ENCODE measurements at regions not wholly inside any gene's neighbourhood (a gene's known extent, or its start where the extent isn't known, plus 50 kb on each side); places are given as distances from the start of the nearest gene placed in this dataset.
"Not testable (repeated sequence)": the region's sequence is repeated elsewhere in the genome, so short reads cannot be mapped to it uniquely, and the experiment has no call there.

DNA sequence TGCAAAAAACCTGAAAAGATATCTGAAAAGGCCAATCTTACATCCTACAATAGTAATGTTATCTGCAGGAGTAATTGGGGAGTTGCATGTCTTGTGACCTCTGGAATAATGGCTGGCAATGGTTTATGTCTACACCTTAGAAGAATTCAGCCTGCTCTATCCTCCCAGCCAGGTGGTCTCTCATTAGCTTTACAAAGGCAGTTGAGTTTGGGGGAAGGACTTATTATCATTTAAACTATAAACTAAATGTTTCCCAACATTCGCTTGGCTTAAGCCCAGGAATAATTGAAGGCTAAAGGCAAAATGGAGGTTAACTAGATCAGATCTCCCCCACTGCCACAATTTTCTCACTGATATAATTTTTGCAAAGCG, 158.4 kb upstream of the SFSWAP start:
- DNase-seq (ENCODE audit: low read depth): no peak

DNA sequence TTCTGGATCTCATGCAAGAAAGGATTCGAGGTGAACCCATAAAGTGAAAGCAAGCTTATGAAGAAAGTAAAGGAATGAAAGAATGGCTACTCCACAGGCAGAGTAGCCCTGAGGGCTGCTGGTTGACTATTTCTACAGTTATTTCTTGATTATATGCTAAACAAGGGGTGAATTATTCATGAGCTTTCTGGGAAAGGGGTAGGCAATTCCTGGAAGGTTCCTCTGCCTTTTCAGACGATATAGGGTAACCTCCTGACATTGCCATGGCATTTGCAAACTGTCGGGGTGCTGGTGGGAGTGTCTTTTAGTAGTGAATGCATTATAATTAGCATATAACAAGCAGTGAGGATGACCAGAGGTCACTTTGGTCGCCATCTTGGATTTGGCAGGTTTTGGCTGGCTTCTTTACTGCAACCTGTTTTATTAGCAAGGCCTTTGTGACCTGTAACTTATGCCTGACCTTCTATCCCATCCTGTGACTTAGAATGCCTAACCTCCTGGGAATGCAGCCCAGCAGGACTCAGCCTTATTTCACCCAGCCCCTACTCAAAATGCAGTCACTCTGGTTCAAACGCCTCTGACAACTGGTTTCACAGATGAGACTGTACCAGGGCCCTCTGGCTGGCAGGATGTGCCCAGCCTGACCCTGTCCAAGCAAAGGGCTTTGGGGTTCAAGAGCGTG, 157.7 kb upstream of the SFSWAP start:
- DNase-seq (ENCODE audit: low read depth): no peak

DNA sequence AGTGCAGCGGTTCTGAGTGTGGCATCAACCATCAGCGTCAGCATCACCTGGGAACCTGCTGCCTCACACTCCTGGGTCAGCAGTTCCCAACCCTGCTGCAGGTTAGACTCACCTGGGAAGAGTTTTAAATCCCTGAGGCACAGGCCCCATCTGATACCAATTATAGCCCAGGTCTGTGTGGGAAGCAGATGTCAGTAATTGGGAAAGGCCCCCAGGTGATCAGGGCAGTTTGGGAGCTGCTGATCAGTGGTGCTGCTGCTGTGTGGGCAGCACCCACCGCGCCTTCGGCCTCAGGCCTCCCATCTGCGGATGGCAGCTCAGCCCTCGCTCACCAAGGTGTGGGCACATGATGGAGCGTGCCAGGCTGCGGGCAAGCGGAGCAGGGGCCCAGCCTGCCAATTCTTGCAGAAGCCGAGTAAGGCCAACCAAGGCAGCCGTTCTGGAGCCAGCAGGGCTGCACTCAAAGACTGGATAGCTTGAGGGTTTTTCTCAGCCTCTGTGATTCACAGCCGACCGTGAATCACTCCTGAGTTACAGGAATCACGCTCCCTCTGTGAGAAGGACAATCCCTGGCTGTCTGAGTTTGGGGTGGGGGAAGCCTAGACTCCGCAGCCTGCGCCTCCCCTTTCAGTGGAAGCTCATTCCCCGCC, 155.6 kb upstream of the SFSWAP start:
- DNase-seq (ENCODE audit: low read depth): no peak

- no peak for DNase-seq (ENCODE audit: low read depth)
Measured at GRCh38 chr12:131555866-131556265, 155.0 kb upstream of the SFSWAP start.

- DNase-seq (ENCODE audit: low read depth): no peak
Measured at GRCh38 chr12:131557078-131557709, 153.7 kb upstream of the SFSWAP start.

DNA sequence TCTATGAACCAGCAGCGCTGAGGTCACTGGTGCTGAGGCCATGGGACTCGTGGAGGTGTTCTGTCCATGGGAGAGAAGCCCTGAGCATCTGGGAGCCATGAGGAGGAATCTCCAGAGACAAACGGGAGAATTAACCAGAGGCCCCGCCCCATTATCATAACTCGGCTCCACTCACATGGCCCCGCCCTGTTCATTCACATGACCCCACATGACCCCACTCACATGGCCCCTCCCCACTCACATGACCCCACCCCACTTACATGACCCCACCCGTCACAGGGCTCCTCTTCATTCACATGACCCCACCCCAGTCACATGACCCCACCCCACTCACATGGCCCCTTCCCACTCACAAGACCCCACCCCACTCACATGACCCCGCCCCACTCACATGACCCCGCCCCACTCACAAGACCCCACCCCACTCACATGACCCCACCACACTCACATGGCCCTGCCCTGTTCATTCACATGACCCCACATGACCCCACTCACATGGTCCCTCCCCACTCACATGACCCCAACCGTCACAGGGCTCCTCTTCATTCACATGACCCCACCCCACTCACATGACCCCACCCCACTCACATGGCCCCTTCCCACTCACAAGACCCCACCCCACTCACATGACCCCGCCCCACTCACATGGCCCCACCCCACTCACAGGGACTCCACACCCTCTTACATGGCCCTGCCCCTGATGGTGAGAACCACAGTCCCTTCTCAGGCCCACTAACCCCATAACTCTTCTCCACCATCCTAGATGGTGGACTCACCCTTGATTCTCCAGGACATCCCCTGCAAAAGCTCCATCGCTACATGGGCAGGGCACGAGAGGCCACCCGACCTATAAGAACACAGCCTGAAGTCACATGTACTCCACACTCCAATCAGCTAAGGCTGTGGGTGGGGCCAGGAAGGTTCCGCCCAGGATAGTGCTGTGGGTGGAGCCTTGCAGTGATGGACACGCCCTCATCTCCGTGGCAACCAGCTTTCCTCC, 151.1 kb upstream of the SFSWAP start:
- no peak for DNase-seq (ENCODE audit: low read depth)

DNA sequence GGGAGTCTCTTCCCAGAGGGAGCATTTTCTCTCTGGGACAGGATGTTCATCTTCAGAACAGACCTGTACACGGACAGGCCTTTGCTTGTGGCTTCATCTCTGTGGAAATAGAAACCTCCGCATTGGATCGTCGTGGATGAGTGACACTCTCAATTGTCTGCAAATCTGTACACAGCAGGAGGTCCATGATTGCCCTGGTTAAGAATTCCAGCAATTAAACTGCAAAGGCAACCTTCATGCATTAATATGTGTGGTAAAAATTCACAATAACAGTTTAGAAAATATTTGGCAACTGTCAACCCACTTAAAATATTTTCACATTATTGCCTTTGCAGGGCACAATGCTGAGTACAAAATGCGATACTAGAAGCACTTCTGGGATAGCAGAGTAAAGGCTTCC, 149.8 kb upstream of the SFSWAP start:
- no peak for DNase-seq (ENCODE audit: low read depth)

DNA sequence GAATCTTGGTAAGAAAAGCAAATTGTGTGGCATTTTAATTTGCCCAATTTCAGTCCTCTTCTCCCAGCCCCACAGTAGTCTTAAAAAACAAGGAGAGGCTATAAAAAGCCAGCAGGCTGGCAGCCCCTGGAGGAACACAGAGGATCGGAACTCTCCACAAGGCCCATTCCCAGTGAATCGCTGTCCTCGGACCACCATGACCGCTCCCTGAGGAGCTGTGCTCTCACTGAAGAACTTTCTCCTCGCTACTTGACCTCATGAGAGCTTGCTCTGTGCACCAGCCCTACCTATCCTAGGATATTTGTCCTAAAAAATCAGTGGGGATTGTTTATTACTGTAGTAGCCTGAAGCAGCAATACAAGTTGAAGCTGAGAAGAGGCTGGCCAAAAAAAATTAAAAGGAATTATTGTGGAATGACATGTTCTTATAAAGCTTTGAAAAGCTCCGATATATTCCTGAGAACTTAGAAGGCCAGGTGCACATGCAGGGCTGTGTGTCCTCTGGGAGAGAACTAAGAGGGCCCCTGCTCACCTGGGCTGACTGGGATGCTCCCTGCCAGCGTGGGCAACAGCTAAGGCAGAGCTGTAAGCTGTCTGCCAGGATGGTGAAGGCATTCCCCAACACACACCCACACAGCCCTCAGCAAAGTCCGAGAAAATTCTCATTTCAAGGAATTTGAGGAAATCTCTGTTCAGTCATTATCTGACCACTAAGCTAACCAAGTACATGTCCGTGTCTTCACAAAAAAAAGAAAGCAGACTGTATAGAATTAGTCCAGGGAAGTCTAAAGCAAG, 148.8 kb upstream of the SFSWAP start:
- no peak for DNase-seq (ENCODE audit: low read depth)

GRCh38 chr12:131564138-131564727, 146.7 kb upstream of the SFSWAP start:
- DNase-seq (ENCODE audit: low read depth): not testable (repeated sequence)

GRCh38 chr12:131564845-131565244, 146.0 kb upstream of the SFSWAP start:
- DNase-seq (ENCODE audit: low read depth): no peak

DNA sequence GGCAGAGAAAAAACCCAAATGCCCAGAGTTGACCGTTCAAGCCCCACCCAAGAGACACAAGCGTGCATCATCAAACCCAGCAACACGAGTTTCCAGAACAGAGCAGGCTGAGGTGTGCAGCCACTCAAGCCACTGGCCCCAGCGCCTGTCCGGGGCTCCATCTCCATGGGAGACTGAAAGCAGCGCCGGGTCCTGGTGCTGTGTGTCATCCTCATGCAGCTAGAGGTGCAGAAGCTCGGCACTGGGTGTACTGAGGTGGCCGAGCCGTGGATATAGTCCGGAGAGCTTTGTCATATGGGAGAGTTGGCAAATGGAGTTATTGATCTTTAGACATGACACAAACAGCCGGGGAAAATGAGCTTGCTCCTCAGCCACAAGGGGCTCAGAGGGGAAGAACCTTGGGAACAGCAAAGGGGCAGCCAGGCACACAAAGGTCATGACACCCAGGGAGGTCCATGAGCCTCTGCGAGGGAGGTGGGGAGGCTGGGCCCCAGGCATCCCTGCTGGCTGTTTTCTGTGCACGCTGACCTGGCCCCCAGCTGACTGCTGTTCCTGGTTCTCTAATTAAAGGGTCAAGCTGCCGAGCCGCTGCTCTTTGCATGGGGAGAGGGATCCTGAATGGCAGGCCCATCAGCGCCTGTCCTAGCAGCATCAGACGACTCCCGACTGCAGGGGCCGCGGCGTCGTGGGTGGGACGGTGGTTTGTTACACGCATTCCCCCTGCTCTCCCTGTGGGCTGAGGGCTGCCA, 145.4 kb upstream of the SFSWAP start:
- DNase-seq (ENCODE audit: low read depth): no peak

DNA sequence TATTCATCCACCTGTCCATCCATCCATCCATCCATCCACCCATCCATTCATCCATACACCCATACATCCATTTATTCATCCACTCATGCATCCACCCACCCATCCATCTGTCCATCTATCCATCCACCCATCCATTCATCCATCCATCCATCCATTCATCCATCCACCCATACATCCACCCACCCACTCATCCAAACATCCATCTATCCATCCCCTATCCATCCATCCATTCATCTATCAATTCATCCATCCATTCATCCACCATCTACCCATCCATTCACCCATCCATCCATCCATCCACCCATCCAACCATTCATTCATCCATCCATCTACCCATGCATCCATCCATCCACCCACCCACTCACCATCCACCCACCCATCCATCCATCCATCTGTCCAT, 142.6 kb upstream of the SFSWAP start:
- DNase-seq (ENCODE audit: low read depth): no peak

DNA sequence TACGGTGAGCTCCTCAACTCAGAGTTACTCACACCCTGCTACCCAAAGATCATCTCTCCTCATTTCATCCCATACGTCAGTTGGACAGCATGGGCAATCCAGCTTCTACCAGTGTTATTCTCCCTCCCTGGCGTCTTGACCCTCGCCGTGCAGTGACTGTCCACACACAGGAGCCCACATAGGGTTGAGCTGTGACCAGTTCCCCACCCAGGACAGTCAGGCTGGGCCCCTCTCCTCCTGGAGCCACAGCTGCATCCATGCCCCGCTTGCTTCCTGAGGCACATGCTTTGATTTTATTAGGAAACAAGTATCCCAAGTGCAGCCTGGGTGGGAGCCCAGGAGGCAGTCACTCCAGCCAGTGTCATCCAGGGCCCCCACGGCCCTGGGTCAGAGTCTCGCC, 140.3 kb upstream of the SFSWAP start:
- DNase-seq (ENCODE audit: low read depth): no peak

DNA sequence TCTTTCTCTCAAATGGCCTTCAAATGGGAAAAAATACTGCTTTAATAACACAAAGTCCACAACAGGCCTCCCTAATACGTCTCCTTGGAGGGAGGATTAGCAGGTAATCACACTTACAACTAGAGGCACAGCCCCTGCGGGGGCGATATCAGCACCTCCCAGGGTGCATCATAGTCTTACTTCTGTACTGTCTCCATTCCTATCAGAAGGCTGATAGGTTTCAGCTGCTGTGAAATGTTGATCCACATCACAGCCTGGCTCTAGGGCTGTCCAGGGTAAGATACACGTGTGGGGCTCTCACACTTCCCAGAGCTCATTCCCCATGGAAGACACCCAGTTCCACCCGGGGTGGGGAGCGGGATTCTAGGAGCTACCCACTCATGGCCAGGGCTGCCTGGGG, 139.1 kb upstream of the SFSWAP start:
- DNase-seq (ENCODE audit: low read depth): no peak

DNA sequence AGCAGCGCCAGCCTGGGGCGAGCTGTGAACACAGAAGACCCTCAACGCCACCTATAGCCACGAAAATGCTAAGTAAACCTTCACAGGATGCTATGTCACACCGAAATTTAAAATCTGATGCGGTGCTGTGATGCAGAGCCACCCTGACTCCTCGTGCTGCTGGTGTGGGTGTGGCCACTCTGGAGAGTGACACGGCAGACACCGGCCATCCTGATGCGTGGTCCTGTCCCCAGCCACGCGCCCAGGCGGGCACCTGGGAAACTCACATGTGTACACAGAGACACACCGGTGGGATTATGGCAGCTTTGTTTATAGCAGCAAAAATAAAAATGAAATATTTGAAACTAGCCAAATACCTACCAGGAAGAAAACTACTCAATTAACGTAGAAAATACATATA, 138.3 kb upstream of the SFSWAP start:
- no peak for DNase-seq (ENCODE audit: low read depth)

DNA sequence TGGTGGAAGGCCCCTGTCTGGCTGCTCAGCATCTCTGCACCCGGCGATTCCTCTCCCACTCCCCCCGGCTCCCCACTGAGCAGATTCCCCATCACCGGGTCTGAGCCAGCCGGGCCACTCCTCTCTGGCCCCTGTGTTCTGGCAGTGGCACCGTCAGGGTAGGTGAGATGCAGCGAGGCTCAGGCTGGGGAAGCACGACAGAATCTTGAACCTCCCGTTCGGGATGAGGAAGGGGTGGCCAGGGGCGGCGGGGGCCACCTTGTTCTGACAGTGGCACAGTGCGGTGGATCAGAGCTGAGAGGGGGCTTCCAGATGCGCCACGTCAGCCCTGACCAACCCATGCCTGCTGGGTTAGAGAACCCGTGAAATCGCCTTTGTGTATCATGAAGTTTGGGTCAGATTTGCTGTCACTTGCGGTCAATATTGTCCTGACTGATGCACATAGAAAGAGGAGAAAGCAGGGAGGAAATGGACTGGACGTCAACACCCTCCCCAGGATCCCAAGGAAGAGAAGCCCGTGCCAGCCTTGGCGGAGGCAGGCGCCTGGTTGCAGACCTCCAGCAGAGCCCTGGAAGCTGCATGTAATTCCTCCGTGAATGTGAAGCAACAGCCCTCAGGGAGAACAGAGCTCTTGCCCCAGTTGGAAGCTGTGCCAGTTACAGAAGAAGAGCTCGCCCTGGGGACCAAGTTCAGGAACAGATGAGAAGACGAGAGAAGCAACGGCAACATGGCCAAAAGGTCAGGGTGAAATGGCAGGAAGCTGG, 137.1 kb upstream of the SFSWAP start:
- DNase-seq (ENCODE audit: low read depth): no peak

DNA sequence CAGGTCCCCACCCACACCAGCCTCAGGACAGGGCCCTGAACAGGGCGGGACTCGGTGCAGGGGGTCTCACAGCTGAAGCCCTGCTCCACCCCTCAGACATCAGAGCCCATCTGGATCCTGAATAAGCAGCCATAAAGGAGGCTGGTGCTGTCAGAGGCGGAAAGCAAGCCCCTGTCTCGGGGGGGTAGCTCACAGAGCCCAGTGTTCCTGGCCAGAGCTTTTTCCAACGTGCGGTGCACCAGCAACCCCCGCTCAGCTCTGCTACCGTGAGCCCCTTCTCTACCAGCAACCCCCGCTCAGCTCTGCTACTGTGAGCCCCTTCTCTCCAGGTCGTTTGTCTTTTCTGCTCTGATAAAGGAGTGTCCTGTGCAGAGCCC, 136.5 kb upstream of the SFSWAP start:
- no peak for DNase-seq (ENCODE audit: low read depth)

- DNase-seq (ENCODE audit: low read depth): no peak
Measured at GRCh38 chr12:131575371-131575770, 135.5 kb upstream of the SFSWAP start.

- not testable (repeated sequence) for DNase-seq (ENCODE audit: low read depth)
Measured at GRCh38 chr12:131576734-131577133, 134.2 kb upstream of the SFSWAP start.

DNA sequence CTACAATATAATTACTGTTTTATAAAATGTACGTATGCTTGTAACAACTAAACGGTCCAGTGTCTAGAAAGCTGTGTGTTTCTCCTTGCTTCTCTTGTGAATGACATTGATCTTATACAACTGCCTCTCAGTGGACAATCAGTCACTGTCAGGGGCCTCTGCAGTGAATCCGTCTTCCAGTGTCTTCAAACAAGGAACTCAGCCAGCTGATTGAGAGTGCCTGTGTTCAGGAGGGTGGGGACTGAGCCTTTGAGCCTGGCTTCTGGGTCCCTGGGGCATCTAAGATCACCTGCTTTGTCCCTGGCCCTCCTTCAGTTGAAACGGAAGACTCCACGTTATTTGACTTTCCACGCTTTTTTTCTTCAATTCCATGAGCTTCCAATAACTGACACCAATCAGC, 133.1 kb upstream of the SFSWAP start:
- no peak for DNase-seq (ENCODE audit: low read depth)

All from iris pigment epithelial cell (primary cell).